HFF-Myc (cell line): ENCODE measurements at regions not wholly inside any gene's neighbourhood (a gene's known extent, or its start where the extent isn't known, plus 50 kb on each side); places are given as distances from the start of the nearest gene placed in this dataset.

Experiments
- DNase-seq: peaks from one replicate; pipeline ENCODE4 v3.0.0-alpha.2; 2011; ENCODE audit warnings: low read depth; ENCODE audit errors: extremely low read depth
- H3K4me3 ChIP-seq: replicated peaks from 2 replicates; pipeline ENCODE4 v1.5.1; 2011; ENCODE audit warnings: low read depth, mild to moderate bottlenecking, control low read depth, low read length
- TF ChIP-seq, protein P1 (sequence below): IDR thresholded peaks from 2 replicates; pipeline ENCODE4 v1.5.1; 2012; ENCODE audit warnings: mild to moderate bottlenecking, low read depth, low read length, control low read depth; ENCODE audit errors: missing control alignments

DNA sequence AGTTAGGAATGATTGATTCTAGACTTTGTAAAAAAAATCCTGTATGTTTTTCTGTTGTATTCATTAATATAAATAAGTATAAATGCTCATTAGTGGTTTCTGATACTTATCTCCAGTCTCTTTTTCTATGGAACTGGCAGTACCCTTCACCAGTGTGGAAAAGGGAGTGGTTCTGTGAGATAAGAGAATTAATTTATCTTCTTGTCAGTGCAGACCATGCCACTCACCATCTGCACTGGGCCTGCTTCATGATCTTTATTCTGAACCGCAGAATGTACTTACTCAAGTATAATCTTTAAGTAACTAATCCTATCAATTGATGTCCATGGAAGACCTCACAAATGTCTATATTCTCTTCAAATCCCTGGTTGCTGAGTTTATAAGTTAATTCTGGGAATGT, 836.1 kb upstream of the CDH8 start:
- DNase-seq, result no peak
- H3K4me3 ChIP-seq, result no peak overlapping the region
- TF ChIP-seq, protein P1, sequence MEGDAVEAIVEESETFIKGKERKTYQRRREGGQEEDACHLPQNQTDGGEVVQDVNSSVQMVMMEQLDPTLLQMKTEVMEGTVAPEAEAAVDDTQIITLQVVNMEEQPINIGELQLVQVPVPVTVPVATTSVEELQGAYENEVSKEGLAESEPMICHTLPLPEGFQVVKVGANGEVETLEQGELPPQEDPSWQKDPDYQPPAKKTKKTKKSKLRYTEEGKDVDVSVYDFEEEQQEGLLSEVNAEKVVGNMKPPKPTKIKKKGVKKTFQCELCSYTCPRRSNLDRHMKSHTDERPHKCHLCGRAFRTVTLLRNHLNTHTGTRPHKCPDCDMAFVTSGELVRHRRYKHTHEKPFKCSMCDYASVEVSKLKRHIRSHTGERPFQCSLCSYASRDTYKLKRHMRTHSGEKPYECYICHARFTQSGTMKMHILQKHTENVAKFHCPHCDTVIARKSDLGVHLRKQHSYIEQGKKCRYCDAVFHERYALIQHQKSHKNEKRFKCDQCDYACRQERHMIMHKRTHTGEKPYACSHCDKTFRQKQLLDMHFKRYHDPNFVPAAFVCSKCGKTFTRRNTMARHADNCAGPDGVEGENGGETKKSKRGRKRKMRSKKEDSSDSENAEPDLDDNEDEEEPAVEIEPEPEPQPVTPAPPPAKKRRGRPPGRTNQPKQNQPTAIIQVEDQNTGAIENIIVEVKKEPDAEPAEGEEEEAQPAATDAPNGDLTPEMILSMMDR, result no peak

GRCh38 chr16:62870554-62870953, 834.3 kb upstream of the CDH8 start:
- TF ChIP-seq, protein P1, result no peak
- no peak for DNase-seq
- H3K4me3 ChIP-seq, result no peak overlapping the region

DNA sequence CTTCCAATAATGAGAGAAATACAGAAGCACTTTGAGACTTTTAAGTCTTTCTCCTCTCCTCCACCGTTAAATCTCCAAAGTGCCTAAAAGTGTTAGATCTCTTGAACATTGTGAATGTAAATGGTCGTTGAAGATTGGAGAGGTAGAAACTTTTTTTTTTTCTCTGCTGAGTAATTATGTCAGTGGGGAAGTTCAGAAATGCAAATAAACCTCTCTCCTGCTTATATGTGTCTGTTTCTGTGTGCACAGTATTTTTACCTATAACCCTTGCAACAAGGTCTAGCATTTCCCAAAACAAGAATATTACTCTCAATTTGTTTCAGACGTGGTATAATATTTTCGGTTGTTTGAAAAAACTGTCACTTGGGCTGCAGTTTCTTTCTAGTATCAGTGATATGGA, 833.6 kb upstream of the CDH8 start:
- no peak for DNase-seq
- H3K4me3 ChIP-seq, result no peak overlapping the region

GRCh38 chr16:62863139-62863538, 826.9 kb upstream of the CDH8 start:
- H3K4me3 ChIP-seq, result no peak overlapping the region
- no peak for DNase-seq
- TF ChIP-seq, protein P1, result no peak

More for the DNA sequence above, 833.6 kb upstream of the CDH8 start:
- TF ChIP-seq, protein P1, result no peak

GRCh38 chr16:62853887-62854286, 817.6 kb upstream of the CDH8 start:
- no peak for DNase-seq
- TF ChIP-seq, protein P1, result no peak

DNA sequence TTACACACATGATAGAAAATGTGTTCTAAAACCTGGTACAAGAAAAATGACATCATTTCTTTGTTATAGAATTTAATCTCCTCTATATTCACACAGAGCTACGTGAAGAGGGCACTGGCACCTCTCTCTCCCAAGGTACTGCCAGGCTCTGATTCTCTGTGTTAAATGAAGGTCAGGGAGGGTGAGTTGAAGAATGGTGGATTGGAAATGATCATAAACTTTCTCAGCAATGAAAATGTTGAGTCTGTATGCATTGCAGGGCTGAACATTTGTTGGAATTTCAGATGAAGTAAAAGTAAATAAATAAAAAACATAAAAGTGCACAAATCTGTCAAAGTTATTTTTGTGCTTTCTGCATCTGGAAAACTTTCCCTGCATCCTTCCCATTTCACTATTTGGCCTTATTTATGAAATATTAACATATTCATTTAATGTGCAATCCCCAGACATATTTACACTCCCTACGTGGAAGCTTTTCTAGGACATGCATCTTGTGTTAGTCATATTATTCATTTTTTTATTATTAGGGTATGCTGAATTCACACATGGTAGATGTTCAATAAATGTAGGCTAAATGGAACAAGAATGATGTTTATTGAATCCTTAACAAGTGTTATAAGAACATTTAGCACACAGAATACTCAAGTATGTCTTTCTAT, 810.3 kb upstream of the CDH8 start:
- no peak overlapping the region for H3K4me3 ChIP-seq
- DNase-seq, result no peak
- TF ChIP-seq, protein P1, result no peak

More at GRCh38 chr16:62853887-62854286, 817.6 kb upstream of the CDH8 start:
- no peak overlapping the region for H3K4me3 ChIP-seq

- TF ChIP-seq, protein P1, result no peak
- DNase-seq, result no peak
- no peak overlapping the region for H3K4me3 ChIP-seq
These were observed 796.0 kb upstream of the CDH8 start for GRCh38 chr16:62832214-62832613.
